ENCODE measurements at regions not wholly inside any gene's neighbourhood (a gene's known extent, or its start where the extent isn't known, plus 50 kb on each side); places are given as distances from the start of the nearest gene placed in this dataset.

DNA sequence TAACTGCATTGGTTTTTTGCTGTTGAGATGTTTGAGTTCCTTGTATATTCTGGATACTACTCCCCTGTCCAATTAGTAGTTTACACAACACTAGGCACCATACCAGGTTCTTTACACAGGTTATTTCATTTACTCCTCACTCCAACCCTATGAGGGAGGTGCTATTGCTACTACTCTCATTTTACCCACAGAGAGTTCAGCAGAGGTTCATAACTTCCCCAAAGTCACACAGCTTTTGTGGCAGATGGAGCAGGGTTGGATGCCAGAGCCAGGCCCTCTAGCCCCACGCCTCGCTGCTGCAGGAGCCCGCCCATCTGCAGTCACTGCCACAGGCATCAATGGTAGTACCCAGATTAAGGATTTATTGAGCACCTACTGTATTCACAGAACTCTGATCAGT lies 61.7 kb upstream of the MAP3K4 start:
- TF ChIP-seq, protein P1, sequence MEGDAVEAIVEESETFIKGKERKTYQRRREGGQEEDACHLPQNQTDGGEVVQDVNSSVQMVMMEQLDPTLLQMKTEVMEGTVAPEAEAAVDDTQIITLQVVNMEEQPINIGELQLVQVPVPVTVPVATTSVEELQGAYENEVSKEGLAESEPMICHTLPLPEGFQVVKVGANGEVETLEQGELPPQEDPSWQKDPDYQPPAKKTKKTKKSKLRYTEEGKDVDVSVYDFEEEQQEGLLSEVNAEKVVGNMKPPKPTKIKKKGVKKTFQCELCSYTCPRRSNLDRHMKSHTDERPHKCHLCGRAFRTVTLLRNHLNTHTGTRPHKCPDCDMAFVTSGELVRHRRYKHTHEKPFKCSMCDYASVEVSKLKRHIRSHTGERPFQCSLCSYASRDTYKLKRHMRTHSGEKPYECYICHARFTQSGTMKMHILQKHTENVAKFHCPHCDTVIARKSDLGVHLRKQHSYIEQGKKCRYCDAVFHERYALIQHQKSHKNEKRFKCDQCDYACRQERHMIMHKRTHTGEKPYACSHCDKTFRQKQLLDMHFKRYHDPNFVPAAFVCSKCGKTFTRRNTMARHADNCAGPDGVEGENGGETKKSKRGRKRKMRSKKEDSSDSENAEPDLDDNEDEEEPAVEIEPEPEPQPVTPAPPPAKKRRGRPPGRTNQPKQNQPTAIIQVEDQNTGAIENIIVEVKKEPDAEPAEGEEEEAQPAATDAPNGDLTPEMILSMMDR (IDR thresholded peaks at IDR 0.05), result no peak
- TF ChIP-seq POLR2A (IDR thresholded peaks at IDR 0.05), result no peak
